ENCODE measurements at regions not wholly inside any gene's neighbourhood (a gene's known extent, or its start where the extent isn't known, plus 50 kb on each side); places are given as distances from the start of the nearest gene placed in this dataset.

- Histone ChIP-seq H3K36me3 (ENCODE audit: low read length) (no peaks in the 10 kb centered on the region), H4K20me1 (ENCODE audit: low read depth, low read length) (no peaks in the 10 kb centered on the region), H3K9ac (ENCODE audit: low read length) (no peak overlapping the region), H3K9me3 (ENCODE audit: insufficient read depth, low read length) (no peaks in the 10 kb centered on the region), H3F3A (ENCODE audit: insufficient read depth) (no peaks in the 10 kb centered on the region), H3K9me2 (replicated peaks; ENCODE audit: insufficient read depth, low read length) (no peaks in the 10 kb centered on the region), H3K79me2 (ENCODE audit: insufficient read depth, low read length) (no peaks in the 10 kb centered on the region), H2AFZ (ENCODE audit: low read depth, low read length, severe bottlenecking) (no peak overlapping the region), H3K27ac (ENCODE audit: low read depth, low read length) (no peak overlapping the region), H3K4me3 (ENCODE audit: insufficient read depth, low read length, poor library complexity, severe bottlenecking) (no peak overlapping the region), H3K27me3 (ENCODE audit: low read length) (no peaks in the 10 kb centered on the region), H3K4me2 (ENCODE audit: low read depth, low read length, poor library complexity, severe bottlenecking) (no peak overlapping the region)
- TF ChIP-seq CTCF (IDR thresholded peaks at IDR 0.05; ENCODE audit: insufficient read depth, low read length, poor library complexity, severe bottlenecking) (no peak), EZH2phosphoT487 (conservative IDR thresholded peaks at IDR 0.05; ENCODE audit: low read length) (no peak)
Observed at GRCh38 chr4:175973027-175973923, 92.4 kb upstream of the WDR17 start.

DNA sequence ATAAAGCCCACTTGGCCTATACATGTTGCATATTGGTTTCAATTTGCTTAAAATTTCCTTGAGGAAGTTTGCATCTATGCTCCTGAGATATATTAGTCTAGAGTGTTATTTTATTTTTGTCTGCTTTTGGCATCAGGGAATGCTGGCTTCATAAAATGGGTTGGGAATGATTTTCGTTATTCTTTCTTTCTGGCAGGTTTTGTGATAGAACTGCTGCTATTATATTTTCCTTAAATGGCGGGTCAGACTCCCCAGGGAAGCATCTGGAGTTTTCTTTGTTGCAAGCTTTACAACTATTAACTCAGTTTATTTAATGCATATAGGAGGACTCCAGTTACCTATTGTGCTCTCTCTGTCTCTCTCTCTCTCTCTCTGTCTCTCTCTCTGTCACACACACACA is 82.0 kb upstream of the WDR17 start:
- H3F3A ChIP-seq (ENCODE audit: insufficient read depth) = no peaks in the 10 kb centered on the region
- no peaks in the 10 kb centered on the region for H3K9me3 ChIP-seq (ENCODE audit: insufficient read depth, low read length)
- no peaks in the 10 kb centered on the region for H3K9me2 ChIP-seq (replicated peaks; ENCODE audit: insufficient read depth, low read length)
- H4K20me1 ChIP-seq (ENCODE audit: low read depth, low read length) = no peaks in the 10 kb centered on the region
- H3K27ac ChIP-seq (ENCODE audit: low read depth, low read length) = no peak overlapping the region
- no peaks in the 10 kb centered on the region; the same call in 1 of the 2 replicates for H3K36me3 ChIP-seq (ENCODE audit: low read length)
- TF ChIP-seq EZH2phosphoT487 (conservative IDR thresholded peaks at IDR 0.05; ENCODE audit: low read length) = no peak
- no peak overlapping the region for H3K4me2 ChIP-seq (ENCODE audit: low read depth, low read length, poor library complexity, severe bottlenecking)
- H3K79me2 ChIP-seq (ENCODE audit: insufficient read depth, low read length) = no peaks in the 10 kb centered on the region
- no peak overlapping the region for H3K9ac ChIP-seq (ENCODE audit: low read length)
- H3K27me3 ChIP-seq (ENCODE audit: low read length) = no peaks in the 10 kb centered on the region
- no peak overlapping the region for H2AFZ ChIP-seq (ENCODE audit: low read depth, low read length, severe bottlenecking)
- H3K4me3 ChIP-seq (ENCODE audit: insufficient read depth, low read length, poor library complexity, severe bottlenecking) = no peak overlapping the region

DNA sequence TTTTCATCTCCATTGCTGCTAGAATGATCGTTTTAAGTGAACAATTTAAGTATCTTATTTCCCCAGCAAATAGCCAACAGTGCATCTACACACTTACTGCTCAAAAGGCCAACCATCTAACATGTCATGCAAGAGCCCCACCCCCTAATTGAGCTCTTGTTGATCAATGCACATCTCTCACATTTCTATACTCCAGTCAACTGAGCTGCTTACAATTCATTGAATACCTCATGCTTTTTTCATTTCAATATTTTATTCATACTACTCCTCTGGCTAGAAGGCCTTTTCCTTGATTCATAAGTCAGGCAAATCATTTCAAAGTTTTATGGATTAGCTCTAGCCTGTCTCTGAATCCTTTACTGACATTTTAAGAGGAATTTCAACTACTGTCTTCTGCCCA is 79.0 kb upstream of the WDR17 start:
- H2AFZ ChIP-seq (ENCODE audit: low read depth, low read length, severe bottlenecking) = no peak overlapping the region
- H3K9me3 ChIP-seq (ENCODE audit: insufficient read depth, low read length) = no peaks in the 10 kb centered on the region
- no peak for TF ChIP-seq EZH2phosphoT487 (conservative IDR thresholded peaks at IDR 0.05; ENCODE audit: low read length)
- no peak overlapping the region for H3K27ac ChIP-seq (ENCODE audit: low read depth, low read length)
- H3K4me3 ChIP-seq (ENCODE audit: insufficient read depth, low read length, poor library complexity, severe bottlenecking) = no peak overlapping the region
- no peaks in the 10 kb centered on the region for H3F3A ChIP-seq (ENCODE audit: insufficient read depth)
- H4K20me1 ChIP-seq (ENCODE audit: low read depth, low read length) = no peaks in the 10 kb centered on the region
- no peak overlapping the region for H3K4me2 ChIP-seq (ENCODE audit: low read depth, low read length, poor library complexity, severe bottlenecking)
- no peaks in the 10 kb centered on the region for H3K79me2 ChIP-seq (ENCODE audit: insufficient read depth, low read length)
- no peak overlapping the region for H3K9ac ChIP-seq (ENCODE audit: low read length)
- no peaks in the 10 kb centered on the region for H3K36me3 ChIP-seq (ENCODE audit: low read length)
- no peaks in the 10 kb centered on the region for H3K9me2 ChIP-seq (replicated peaks; ENCODE audit: insufficient read depth, low read length)
- H3K27me3 ChIP-seq (ENCODE audit: low read length) = no peaks in the 10 kb centered on the region

- Histone ChIP-seq H3K36me3 (ENCODE audit: low read length) (no peaks in the 10 kb centered on the region), H3K9me3 (ENCODE audit: insufficient read depth, low read length) (no peaks in the 10 kb centered on the region), H3K9ac (ENCODE audit: low read length) (no peak overlapping the region), H3K4me3 (ENCODE audit: insufficient read depth, low read length, poor library complexity, severe bottlenecking) (no peak overlapping the region), H3K27me3 (ENCODE audit: low read length) (no peaks in the 10 kb centered on the region), H3F3A (ENCODE audit: insufficient read depth) (no peaks in the 10 kb centered on the region), H3K27ac (ENCODE audit: low read depth, low read length) (no peak overlapping the region), H3K4me2 (ENCODE audit: low read depth, low read length, poor library complexity, severe bottlenecking) (no peak overlapping the region), H4K20me1 (ENCODE audit: low read depth, low read length) (no peaks in the 10 kb centered on the region), H3K79me2 (ENCODE audit: insufficient read depth, low read length) (no peaks in the 10 kb centered on the region), H3K9me2 (replicated peaks; ENCODE audit: insufficient read depth, low read length) (no peaks in the 10 kb centered on the region), H2AFZ (ENCODE audit: low read depth, low read length, severe bottlenecking) (no peak overlapping the region)
- TF ChIP-seq EZH2phosphoT487 (conservative IDR thresholded peaks at IDR 0.05; ENCODE audit: low read length) (no peak), CTCF (IDR thresholded peaks at IDR 0.05; ENCODE audit: insufficient read depth, low read length, poor library complexity, severe bottlenecking) (no peak)
Observed at GRCh38 chr4:175988511-175988910, 77.1 kb upstream of the WDR17 start.
